COR-L47 (cell line): ENCODE measurements at regions not wholly inside any gene's neighbourhood (a gene's known extent, or its start where the extent isn't known, plus 50 kb on each side); places are given as distances from the start of the nearest gene placed in this dataset.
"Not testable (repeated sequence)": the region's sequence is repeated elsewhere in the genome, so short reads cannot be mapped to it uniquely, and the experiment has no call there.

Experiments
- DNase-seq: peaks from one replicate; lab custom pipeline; 2025; lab: John Stamatoyannopoulos, UW

- no peak for DNase-seq
These were observed 479.3 kb downstream of the IRS1 start for GRCh38 chr2:226320076-226320948.

- DNase-seq = no peak
These were observed 481.6 kb downstream of the IRS1 start for GRCh38 chr2:226317970-226318369.

DNA sequence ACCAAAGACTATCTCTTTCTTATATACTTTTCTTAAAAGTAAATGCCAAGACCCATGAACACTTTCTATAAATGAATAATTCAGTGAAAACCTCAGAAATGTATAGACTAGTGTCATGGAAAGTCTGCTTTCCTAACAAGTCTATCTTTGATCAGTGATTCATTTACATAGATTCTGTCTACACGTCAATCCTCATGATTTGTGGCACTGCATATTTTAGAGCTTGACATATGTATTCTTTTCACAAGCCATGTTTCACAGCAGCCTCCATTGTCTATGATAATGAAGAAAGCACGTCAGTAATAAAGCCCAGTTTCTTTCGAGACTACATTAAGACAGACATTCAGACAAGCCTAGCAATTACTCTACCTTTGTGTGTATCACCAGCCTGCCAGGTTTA, 486.6 kb downstream of the IRS1 start:
- DNase-seq = no peak

DNA sequence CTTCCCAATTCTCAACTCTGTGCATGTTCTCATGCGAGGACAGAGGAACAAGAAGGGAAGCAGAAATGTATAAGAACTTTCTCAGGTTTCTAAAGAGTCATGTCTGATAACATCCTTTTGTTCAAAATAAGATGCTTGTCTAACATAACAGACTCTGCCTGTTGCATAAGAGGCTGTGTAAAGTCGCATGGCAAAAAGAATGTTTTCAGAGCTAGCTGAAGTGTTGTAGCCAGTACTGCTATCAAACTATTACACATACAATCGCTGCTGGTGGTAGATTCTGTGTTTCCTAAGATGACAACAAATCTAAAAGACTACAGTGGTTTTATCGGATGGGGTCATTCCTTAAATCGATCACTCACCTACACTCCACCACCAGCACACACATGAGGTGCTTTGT, 487.5 kb downstream of the IRS1 start:
- DNase-seq = no peak

- no peak for DNase-seq
These were observed 489.5 kb downstream of the IRS1 start for GRCh38 chr2:226310146-226310545.

GRCh38 chr2:226308986-226309385, 490.6 kb downstream of the IRS1 start:
- DNase-seq = no peak

DNA sequence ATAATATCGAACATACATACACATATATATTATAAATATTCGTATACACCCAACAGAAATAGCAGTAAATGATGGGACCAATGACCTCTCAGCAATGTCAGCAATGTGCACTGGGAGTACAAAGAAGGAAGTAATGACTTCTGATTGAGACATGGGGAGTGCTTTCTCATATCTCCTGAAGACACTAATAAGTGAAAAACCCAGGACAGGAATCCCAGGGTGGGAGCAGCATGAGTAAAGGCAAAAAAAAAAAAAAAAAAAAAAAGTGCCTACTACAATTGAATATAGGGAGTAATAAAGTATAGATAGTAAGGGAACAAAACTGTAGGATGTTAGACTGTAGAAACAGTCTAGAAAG, 491.3 kb downstream of the IRS1 start:
- no peak for DNase-seq

GRCh38 chr2:226307487-226308322, 491.9 kb downstream of the IRS1 start:
- no peak for DNase-seq

DNA sequence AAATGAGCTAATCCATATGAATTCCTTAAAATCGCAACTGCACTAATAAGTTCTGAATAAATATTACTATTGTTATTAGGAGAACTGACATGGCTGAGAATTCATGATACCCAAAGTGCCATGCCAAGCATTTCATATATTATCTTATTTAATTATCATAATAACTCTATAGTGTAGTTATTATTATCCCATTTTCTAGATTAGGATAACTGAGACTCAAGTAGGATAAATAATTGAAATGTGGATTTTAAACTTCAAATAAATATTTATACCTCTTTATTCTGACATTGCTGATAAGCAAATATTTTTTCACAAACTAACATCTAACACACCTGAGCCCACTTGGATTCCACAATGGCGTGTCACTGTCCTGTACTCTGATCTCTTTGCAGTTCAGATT, 492.7 kb downstream of the IRS1 start:
- DNase-seq = no peak

DNA sequence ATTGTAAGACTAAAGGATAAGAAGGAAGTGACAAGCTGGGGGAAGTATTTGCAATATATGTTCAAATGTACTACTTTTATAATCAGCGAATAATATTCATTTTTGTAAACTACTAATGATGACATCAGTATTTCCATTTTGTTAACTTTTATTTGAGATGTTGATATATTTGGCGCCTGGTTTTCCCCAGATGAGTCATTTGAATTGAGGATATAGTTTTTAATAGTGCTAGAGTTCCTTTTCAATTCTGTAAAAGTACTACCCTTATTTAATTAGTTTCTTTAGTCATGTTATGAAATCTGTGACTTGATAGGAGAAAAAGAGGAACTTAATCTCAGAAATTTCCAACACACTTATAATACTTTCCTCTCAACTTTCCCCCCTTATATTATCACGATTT, 495.3 kb downstream of the IRS1 start:
- DNase-seq = no peak

GRCh38 chr2:226303707-226304106, 495.9 kb downstream of the IRS1 start:
- no peak for DNase-seq

DNA sequence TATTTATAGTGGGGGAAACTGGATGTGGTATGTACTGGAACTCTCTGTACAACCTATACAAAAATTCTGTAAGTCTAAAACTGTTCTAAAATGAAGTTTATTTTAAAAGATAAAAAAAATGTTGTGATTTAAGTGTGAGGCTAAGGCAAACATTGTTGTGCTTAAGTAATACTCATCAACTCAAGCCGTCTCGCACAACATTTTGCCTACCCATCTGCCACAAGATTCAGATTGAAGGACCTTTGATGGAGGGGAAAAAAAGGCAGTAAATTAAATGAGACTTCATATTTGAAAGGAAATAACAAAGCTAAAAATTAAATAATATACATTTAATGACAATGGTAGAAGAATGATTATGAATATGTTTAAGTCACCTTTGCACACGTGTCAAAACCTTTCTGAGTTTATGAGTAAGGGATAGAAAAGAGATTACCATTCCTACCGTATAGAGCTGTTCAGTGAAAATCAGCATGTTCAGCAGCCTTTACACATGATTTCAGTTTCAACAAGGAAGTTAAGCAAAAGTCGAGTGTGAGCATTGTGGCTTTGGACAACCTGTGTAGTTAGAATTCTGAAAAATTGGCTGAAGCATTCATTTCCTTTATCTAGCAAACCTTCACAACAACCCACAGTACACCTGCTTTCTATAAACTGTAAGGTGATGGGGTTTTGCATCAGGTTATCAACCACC, 499.3 kb downstream of the IRS1 start:
- no peak for DNase-seq

GRCh38 chr2:226299771-226300170, 499.8 kb downstream of the IRS1 start:
- no peak for DNase-seq

GRCh38 chr2:226295681-226296080, 503.9 kb downstream of the IRS1 start:
- no peak for DNase-seq

GRCh38 chr2:226295123-226295522, 504.5 kb downstream of the IRS1 start:
- no peak for DNase-seq

DNA sequence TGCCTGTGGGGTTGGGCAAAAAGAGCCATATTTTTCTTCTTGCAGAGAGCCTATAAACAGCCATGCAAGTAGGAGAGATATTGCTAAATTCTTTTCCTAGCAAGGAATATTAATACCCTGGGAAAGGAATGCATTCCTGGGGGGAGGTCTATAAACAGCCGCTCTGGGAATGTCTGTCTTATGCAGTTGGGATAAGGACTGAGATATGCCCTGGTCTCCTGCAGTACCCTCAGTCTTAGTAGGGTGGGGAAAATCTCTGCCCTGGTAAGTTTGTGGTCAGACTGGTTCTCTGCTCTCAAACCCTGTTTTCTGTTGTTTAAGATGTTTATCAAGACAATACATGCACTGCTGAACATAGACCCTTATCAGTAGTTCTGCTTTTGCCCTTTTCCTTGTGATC, 508.3 kb downstream of the IRS1 start:
- not testable (repeated sequence) for DNase-seq

GRCh38 chr2:226286916-226287315, 512.7 kb downstream of the IRS1 start:
- no peak for DNase-seq

DNA sequence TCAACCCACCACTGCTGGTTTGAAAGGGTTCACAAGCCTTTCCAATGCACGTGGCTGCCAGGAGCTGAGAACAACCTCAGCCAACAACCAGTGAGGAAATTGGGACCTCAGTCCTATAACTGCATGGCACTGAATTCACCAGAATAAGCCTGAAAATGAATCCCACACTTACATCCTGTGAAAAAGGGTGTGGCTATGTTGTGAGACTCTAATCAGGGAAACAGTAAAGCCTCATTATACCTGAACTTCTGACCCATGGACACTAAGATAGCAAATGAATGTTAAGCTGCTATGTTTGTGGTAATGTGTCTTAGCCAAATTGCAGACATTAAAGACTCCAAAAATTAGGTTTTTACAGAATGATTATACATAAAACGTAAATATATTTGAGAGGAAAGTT, 515.8 kb downstream of the IRS1 start:
- DNase-seq = no peak

GRCh38 chr2:226282151-226282550, 517.5 kb downstream of the IRS1 start:
- DNase-seq = no peak

DNA sequence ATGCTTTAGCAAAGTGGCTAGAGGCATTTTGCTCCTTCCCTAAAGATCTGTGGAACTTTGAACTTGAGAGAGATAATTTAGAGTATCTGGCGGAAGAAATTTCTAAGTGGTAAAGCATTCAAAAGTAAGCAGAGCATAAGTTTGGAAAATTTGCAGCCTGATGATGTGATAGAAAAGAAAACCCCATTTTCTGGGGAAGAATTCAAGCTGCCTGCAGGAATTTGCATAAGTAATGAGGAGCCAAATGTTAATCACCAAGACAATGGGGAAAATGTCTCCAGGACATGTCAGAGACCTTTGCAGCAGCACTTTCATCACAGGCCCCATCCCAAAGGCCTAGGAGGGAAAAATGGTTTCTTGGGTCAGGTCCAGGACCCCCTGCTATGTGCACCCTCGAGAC, 519.5 kb downstream of the IRS1 start:
- not testable (repeated sequence) for DNase-seq

DNA sequence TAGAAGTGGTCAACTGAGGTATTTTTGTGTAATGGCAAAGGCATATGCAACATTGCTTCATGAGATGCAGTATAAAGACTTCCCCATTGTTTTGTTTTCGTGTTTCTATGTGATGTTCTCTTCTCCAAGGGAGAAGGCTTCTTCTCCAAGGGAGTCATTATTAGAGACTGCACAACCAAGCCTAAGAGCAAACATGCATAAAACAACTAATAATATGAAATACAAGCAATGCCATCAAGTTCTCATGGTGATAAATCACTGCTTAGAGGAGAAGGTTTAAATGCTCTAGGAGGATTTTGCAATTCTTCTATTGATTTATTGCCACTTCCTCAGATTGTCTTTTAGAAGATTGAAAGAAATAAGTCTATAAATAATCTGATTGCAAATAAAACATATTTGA, 524.4 kb downstream of the IRS1 start:
- DNase-seq = no peak

GRCh38 chr2:226274143-226274542, 525.5 kb downstream of the IRS1 start:
- DNase-seq = no peak

DNA sequence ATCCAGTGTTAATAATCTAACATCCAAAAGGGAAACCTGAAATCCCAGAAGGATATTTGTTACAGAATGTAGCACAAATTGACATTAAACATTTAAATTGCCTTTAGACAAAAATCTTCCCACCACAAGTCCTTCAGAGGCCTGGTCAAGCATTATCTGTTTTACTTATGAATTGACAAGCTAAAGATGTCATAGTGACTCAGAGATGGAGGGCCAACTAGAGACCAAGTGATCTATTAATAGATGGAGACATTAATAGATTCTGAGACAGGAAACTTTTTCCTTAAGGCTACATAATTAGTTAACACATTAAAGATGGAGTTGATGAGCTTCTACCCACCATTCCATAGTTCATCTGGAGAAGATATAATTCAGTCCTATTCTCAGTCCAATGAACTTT, 526.2 kb downstream of the IRS1 start:
- no peak for DNase-seq
